ENCODE measurements at regions not wholly inside any gene's neighbourhood (a gene's known extent, or its start where the extent isn't known, plus 50 kb on each side); places are given as distances from the start of the nearest gene placed in this dataset.

- Mint-ChIP-seq H3K9me3 (peaks cover under 1% of the 10 kb centered on the region), H3K4me3 (no peak overlapping the region), H3K27me3 (no peaks in the 10 kb centered on the region), H3K27ac (no peak overlapping the region), H3K4me1 (no peaks in the 10 kb centered on the region), H3K36me3 (no peaks in the 10 kb centered on the region)
- DNase-seq: no peak
Measured at GRCh38 chr4:27141530-27141929, 280.9 kb downstream of the STIM2 start.

GRCh38 chr4:27142841-27143240, 282.2 kb downstream of the STIM2 start:
- Mint-ChIP-seq H3K36me3 (no peaks in the 10 kb centered on the region), H3K27ac (no peak overlapping the region), H3K27me3 (no peaks in the 10 kb centered on the region), H3K4me3 (no peak overlapping the region), H3K4me1 (no peaks in the 10 kb centered on the region), H3K9me3 (peaks cover 7% of the 10 kb centered on the region)
- DNase-seq: no peak

- no peaks in the 10 kb centered on the region for H3K4me1 Mint-ChIP-seq
- H3K27ac Mint-ChIP-seq: no peak overlapping the region
- no peaks in the 10 kb centered on the region for H3K27me3 Mint-ChIP-seq
- no peaks in the 10 kb centered on the region for H3K36me3 Mint-ChIP-seq
- no peak for DNase-seq
- H3K4me3 Mint-ChIP-seq: no peak overlapping the region
- peaks cover 7% of the 10 kb centered on the region for H3K9me3 Mint-ChIP-seq
Measured at GRCh38 chr4:27145597-27145996, 285.0 kb downstream of the STIM2 start.

- H3K27ac Mint-ChIP-seq: no peak overlapping the region
- H3K9me3 Mint-ChIP-seq: peaks cover 7% of the 10 kb centered on the region
- no peak overlapping the region for H3K4me3 Mint-ChIP-seq
- H3K27me3 Mint-ChIP-seq: no peaks in the 10 kb centered on the region
- H3K36me3 Mint-ChIP-seq: no peaks in the 10 kb centered on the region
- H3K4me1 Mint-ChIP-seq: no peaks in the 10 kb centered on the region
- DNase-seq: no peak
Measured at GRCh38 chr4:27148211-27148895, 287.7 kb downstream of the STIM2 start.

- Mint-ChIP-seq H3K27me3 (peaks cover 7% of the 10 kb centered on the region), H3K4me3 (no peak overlapping the region), H3K4me1 (no peaks in the 10 kb centered on the region), H3K27ac (no peak overlapping the region), H3K9me3 (peaks cover 7% of the 10 kb centered on the region), H3K36me3 (no peaks in the 10 kb centered on the region)
- DNase-seq: no peak
Measured at GRCh38 chr4:27149541-27150212, 289.0 kb downstream of the STIM2 start.

GRCh38 chr4:27152703-27153102, 292.1 kb downstream of the STIM2 start:
- H3K9me3 Mint-ChIP-seq: no peaks in the 10 kb centered on the region
- H3K36me3 Mint-ChIP-seq: no peaks in the 10 kb centered on the region
- no peak overlapping the region for H3K27ac Mint-ChIP-seq
- no peaks in the 10 kb centered on the region for H3K4me1 Mint-ChIP-seq
- H3K4me3 Mint-ChIP-seq: no peak overlapping the region
- H3K27me3 Mint-ChIP-seq: peaks cover 13% of the 10 kb centered on the region
- DNase-seq: no peak

- Mint-ChIP-seq H3K27ac (no peak overlapping the region), H3K4me1 (no peaks in the 10 kb centered on the region), H3K9me3 (no peaks in the 10 kb centered on the region), H3K4me3 (no peak overlapping the region), H3K27me3 (peaks cover 13% of the 10 kb centered on the region), H3K36me3 (no peaks in the 10 kb centered on the region)
- DNase-seq: no peak
Measured at GRCh38 chr4:27154706-27155105, 294.1 kb downstream of the STIM2 start.

GRCh38 chr4:27161191-27161590, 300.6 kb downstream of the STIM2 start:
- Mint-ChIP-seq H3K36me3 (no peaks in the 10 kb centered on the region), H3K4me3 (no peak overlapping the region), H3K27ac (no peak overlapping the region), H3K9me3 (no peaks in the 10 kb centered on the region), H3K4me1 (no peaks in the 10 kb centered on the region), H3K27me3 (peaks cover 11% of the 10 kb centered on the region)
- no peak for DNase-seq

GRCh38 chr4:27168783-27169182, 308.1 kb downstream of the STIM2 start:
- no peaks in the 10 kb centered on the region for H3K4me1 Mint-ChIP-seq
- no peak for DNase-seq
- H3K27ac Mint-ChIP-seq: no peak overlapping the region
- no peak overlapping the region for H3K4me3 Mint-ChIP-seq
- H3K27me3 Mint-ChIP-seq: peaks cover 4% of the 10 kb centered on the region
- no peaks in the 10 kb centered on the region for H3K36me3 Mint-ChIP-seq
- H3K9me3 Mint-ChIP-seq: no peaks in the 10 kb centered on the region

GRCh38 chr4:27173280-27173679, 312.6 kb downstream of the STIM2 start:
- no peak overlapping the region for H3K27ac Mint-ChIP-seq
- no peak overlapping the region for H3K4me3 Mint-ChIP-seq
- no peaks in the 10 kb centered on the region for H3K36me3 Mint-ChIP-seq
- no peaks in the 10 kb centered on the region for H3K9me3 Mint-ChIP-seq
- H3K4me1 Mint-ChIP-seq: no peaks in the 10 kb centered on the region
- H3K27me3 Mint-ChIP-seq: peaks cover 4% of the 10 kb centered on the region
- DNase-seq: no peak

GRCh38 chr4:27176400-27176799, 315.8 kb downstream of the STIM2 start:
- peaks cover 3% of the 10 kb centered on the region for H3K27me3 Mint-ChIP-seq
- no peaks in the 10 kb centered on the region for H3K4me1 Mint-ChIP-seq
- H3K4me3 Mint-ChIP-seq: no peak overlapping the region
- H3K27ac Mint-ChIP-seq: no peak overlapping the region
- H3K9me3 Mint-ChIP-seq: no peaks in the 10 kb centered on the region
- DNase-seq: no peak
- no peaks in the 10 kb centered on the region for H3K36me3 Mint-ChIP-seq

GRCh38 chr4:27176881-27177280, 316.2 kb downstream of the STIM2 start:
- Mint-ChIP-seq H3K4me1 (no peaks in the 10 kb centered on the region), H3K9me3 (no peaks in the 10 kb centered on the region), H3K4me3 (no peak overlapping the region), H3K27me3 (peaks cover 3% of the 10 kb centered on the region), H3K27ac (no peak overlapping the region), H3K36me3 (no peaks in the 10 kb centered on the region)
- no peak for DNase-seq

- no peaks in the 10 kb centered on the region for H3K36me3 Mint-ChIP-seq
- H3K4me1 Mint-ChIP-seq: no peaks in the 10 kb centered on the region
- H3K9me3 Mint-ChIP-seq: no peaks in the 10 kb centered on the region
- H3K27me3 Mint-ChIP-seq: peaks cover 3% of the 10 kb centered on the region
- H3K27ac Mint-ChIP-seq: no peak overlapping the region
- H3K4me3 Mint-ChIP-seq: no peak overlapping the region
- no peak for DNase-seq
Measured at GRCh38 chr4:27178061-27178460, 317.4 kb downstream of the STIM2 start.

- no peaks in the 10 kb centered on the region for H3K4me1 Mint-ChIP-seq
Measured at GRCh38 chr4:27181693-27182092, 321.1 kb downstream of the STIM2 start.

GRCh38 chr4:27182211-27182610, 321.6 kb downstream of the STIM2 start:
- no peak for DNase-seq
- no peak overlapping the region for H3K27ac Mint-ChIP-seq
- no peaks in the 10 kb centered on the region for H3K4me1 Mint-ChIP-seq
- peaks cover 7% of the 10 kb centered on the region for H3K27me3 Mint-ChIP-seq
- no peak overlapping the region for H3K4me3 Mint-ChIP-seq
- H3K9me3 Mint-ChIP-seq: no peaks in the 10 kb centered on the region
- H3K36me3 Mint-ChIP-seq: no peaks in the 10 kb centered on the region

More at GRCh38 chr4:27181693-27182092, 321.1 kb downstream of the STIM2 start:
- Mint-ChIP-seq H3K36me3 (no peaks in the 10 kb centered on the region), H3K9me3 (no peaks in the 10 kb centered on the region), H3K4me3 (no peak overlapping the region), H3K27me3 (peaks cover 4% of the 10 kb centered on the region), H3K27ac (no peak overlapping the region)
- DNase-seq: no peak

GRCh38 chr4:27184508-27185155, 324.0 kb downstream of the STIM2 start:
- no peak for DNase-seq
- H3K36me3 Mint-ChIP-seq: no peaks in the 10 kb centered on the region
- H3K27me3 Mint-ChIP-seq: peaks cover 4% of the 10 kb centered on the region
- no peak overlapping the region for H3K27ac Mint-ChIP-seq
- no peak overlapping the region for H3K4me3 Mint-ChIP-seq
- H3K9me3 Mint-ChIP-seq: no peaks in the 10 kb centered on the region
- no peaks in the 10 kb centered on the region for H3K4me1 Mint-ChIP-seq
